Calu3 (cell line): ENCODE measurements at regions not wholly inside any gene's neighbourhood (a gene's known extent, or its start where the extent isn't known, plus 50 kb on each side); places are given as distances from the start of the nearest gene placed in this dataset.

ENCODE experiments used
- BruUV-seq: library from RNA; stranded (reverse); fragments of 400-500 nt; replicated peaks from 2 replicates; lab custom pipeline; 2021; lab: Mats Ljungman, UMichigan
- CTCF ChIA-PET: fragments of 300-600 bp; sonication (Branson Sonifier 250); formaldehyde crosslinking; loops from one replicate; lab custom pipeline; 2022; ENCODE audit warnings: antibody characterized with exemption; lab: Charles Lee
- DNase-seq: peaks from one replicate; pipeline ENCODE4 v3.0.0; 2022
- H3K27ac Mint-ChIP-seq: one replicate; pipeline ENCODE4 v1.8.0; 2022; ENCODE audit warnings: mixed read lengths; ENCODE audit not compliant: unreplicated experiment
- H3K27me3 Mint-ChIP-seq: one replicate; pipeline ENCODE4 v1.8.0; 2022; ENCODE audit warnings: mixed read lengths; ENCODE audit not compliant: unreplicated experiment
- H3K36me3 Mint-ChIP-seq: one replicate; pipeline ENCODE4 v1.8.0; 2022; ENCODE audit warnings: mild to moderate bottlenecking, moderate library complexity, mixed read lengths; ENCODE audit not compliant: insufficient read depth, unreplicated experiment
- H3K4me1 Mint-ChIP-seq: one replicate; pipeline ENCODE4 v1.8.0; 2022; ENCODE audit warnings: mild to moderate bottlenecking, low read depth, mixed read lengths; ENCODE audit not compliant: unreplicated experiment
- H3K4me3 Mint-ChIP-seq: one replicate; pipeline ENCODE4 v1.8.0; 2022; ENCODE audit warnings: mild to moderate bottlenecking, low read depth, moderate library complexity, mixed read lengths; ENCODE audit not compliant: unreplicated experiment
- H3K9me3 Mint-ChIP-seq: one replicate; pipeline ENCODE4 v1.8.0; 2022; ENCODE audit warnings: low read depth, mixed read lengths; ENCODE audit not compliant: unreplicated experiment
- CTCF ChIP-seq: fragments of 200-600 bp; IDR thresholded peaks from one replicate; pipeline ENCODE4 v1.8.0; 2022; ENCODE audit warnings: antibody characterized with exemption; ENCODE audit not compliant: unreplicated experiment
- intact Hi-C: fragments of 100-400 bp; cut with micrococcal nuclease; formaldehyde crosslinking; loops from one replicate; pipeline ENCODE4 v1.10.0; 2022; ENCODE audit not compliant: unreplicated experiment

DNA sequence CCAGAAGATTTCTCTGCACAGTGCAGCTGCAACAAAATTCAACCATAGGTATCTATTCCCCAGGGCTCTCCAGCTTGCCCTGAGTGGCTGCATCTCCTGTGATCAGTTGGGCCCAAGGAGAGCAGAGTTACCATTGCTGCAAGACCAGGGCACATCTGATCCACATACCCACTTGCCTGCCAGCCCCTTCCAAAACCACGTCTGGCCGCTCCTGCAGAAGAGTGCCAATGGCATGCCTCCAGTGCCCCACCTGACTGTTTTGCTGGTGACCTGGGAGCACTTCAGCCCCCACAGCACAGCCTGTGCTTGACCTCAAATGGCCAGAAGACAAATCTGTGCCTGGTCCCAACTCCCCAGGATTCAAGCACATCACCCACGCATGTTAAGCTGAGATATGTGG lies 526.1 kb upstream of the GBE1 start:
- no peak for TF ChIP-seq CTCF
- H3K27ac Mint-ChIP-seq = no peak overlapping the region
- DNase-seq = no peak
- no peak overlapping the region for H3K4me3 Mint-ChIP-seq
- intact Hi-C loops = no loop called here
- H3K27me3 Mint-ChIP-seq = no peaks in the 10 kb centered on the region
- no peaks in the 10 kb centered on the region for H3K9me3 Mint-ChIP-seq
- BruUV-seq = no TSS peak
- CTCF ChIA-PET = no interaction called here
- no peaks in the 10 kb centered on the region for H3K36me3 Mint-ChIP-seq
- no peaks in the 10 kb centered on the region for H3K4me1 Mint-ChIP-seq

- intact Hi-C loops = no loop called here
- H3K9me3 Mint-ChIP-seq = no peaks in the 10 kb centered on the region
- BruUV-seq = no TSS peak
- no peaks in the 10 kb centered on the region for H3K27me3 Mint-ChIP-seq
- no peaks in the 10 kb centered on the region for H3K36me3 Mint-ChIP-seq
- no peaks in the 10 kb centered on the region for H3K4me1 Mint-ChIP-seq
- no peak overlapping the region for H3K4me3 Mint-ChIP-seq
- H3K27ac Mint-ChIP-seq = no peak overlapping the region
- CTCF ChIA-PET = no interaction called here
- no peak for DNase-seq
- TF ChIP-seq CTCF = no peak
Measured at GRCh38 chr3:82281205-82281604, 519.8 kb upstream of the GBE1 start.

- no TSS peak for BruUV-seq
- no peak overlapping the region for H3K27ac Mint-ChIP-seq
- DNase-seq = no peak
Measured at GRCh38 chr3:82276992-82277391, 515.5 kb upstream of the GBE1 start.

GRCh38 chr3:82274897-82275296 lies 513.5 kb upstream of the GBE1 start:
- Mint-ChIP-seq H3K27ac (no peak overlapping the region), H3K4me3 (no peak overlapping the region), H3K4me1 (no peaks in the 10 kb centered on the region), H3K27me3 (no peaks in the 10 kb centered on the region), H3K9me3 (peaks cover 2% of the 10 kb centered on the region), H3K36me3 (no peaks in the 10 kb centered on the region)
- CTCF ChIA-PET = no interaction called here
- intact Hi-C loops = no loop called here
- BruUV-seq = no TSS peak
- no peak for DNase-seq
- no peak for TF ChIP-seq CTCF

More at GRCh38 chr3:82276992-82277391, 515.5 kb upstream of the GBE1 start:
- CTCF ChIA-PET = no interaction called here
- Mint-ChIP-seq H3K9me3 (no peaks in the 10 kb centered on the region), H3K4me1 (no peaks in the 10 kb centered on the region), H3K36me3 (no peaks in the 10 kb centered on the region), H3K27me3 (no peaks in the 10 kb centered on the region), H3K4me3 (no peak overlapping the region)
- TF ChIP-seq CTCF = no peak
- intact Hi-C loops = no loop called here

DNA sequence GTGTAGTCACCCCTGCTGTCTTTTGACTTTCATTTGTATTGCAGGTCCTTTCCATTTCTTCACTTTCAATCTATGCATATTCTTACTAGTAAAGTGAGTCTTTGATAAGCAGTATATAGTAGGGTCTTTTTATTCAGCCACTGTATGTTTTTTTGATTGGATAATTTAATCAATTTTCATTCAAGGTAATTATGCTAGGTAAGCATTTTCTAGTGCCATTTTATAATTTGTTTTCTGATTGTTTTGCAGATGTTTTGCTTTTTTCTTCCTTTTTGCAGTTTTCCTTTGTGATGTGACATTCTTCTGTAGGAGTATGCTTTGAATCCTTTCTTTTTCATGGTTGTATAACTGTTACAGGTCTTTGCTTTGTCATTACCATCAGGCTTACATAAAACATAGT lies 504.3 kb upstream of the GBE1 start:
- Mint-ChIP-seq H3K27me3 (no peaks in the 10 kb centered on the region), H3K36me3 (no peaks in the 10 kb centered on the region), H3K9me3 (no peaks in the 10 kb centered on the region), H3K27ac (no peak overlapping the region), H3K4me1 (no peaks in the 10 kb centered on the region), H3K4me3 (no peak overlapping the region)
- no TSS peak for BruUV-seq
- no peak for DNase-seq
- CTCF ChIA-PET = no interaction called here
- no peak for TF ChIP-seq CTCF
- intact Hi-C loops = no loop called here
